ENCODE measurements at regions not wholly inside any gene's neighbourhood (a gene's known extent, or its start where the extent isn't known, plus 50 kb on each side); places are given as distances from the start of the nearest gene placed in this dataset.

DNA sequence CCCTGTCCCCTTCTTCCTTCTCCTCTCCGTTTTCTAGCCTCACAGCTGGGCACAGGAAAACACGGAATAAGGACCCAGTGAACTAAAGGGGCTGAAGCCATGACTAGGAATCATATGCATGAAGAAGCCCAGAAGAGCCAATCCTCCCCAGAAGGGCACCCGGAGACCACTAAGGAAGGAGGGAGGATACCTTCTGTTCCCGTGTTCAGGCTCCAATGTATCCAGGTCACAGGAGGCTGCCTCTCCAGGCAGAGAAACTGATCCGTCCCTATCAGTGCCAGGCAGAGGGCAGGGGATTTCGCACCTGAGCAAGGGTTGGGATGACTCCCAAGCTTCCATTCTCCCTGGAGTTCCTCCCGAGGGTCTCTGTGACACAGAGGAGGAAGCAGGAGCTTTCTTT is 246.6 kb downstream of the SNX10 start:
- no peaks in the 10 kb centered on the region for H3K9me3 ChIP-seq
- H3K4me3 ChIP-seq: no peak overlapping the region
- peaks cover 0 to 70% (median 0%) of the 10 kb centered on the region in 4 donors for H3K27me3 ChIP-seq
- no peaks in the 10 kb centered on the region for H3K4me1 ChIP-seq
- intact Hi-C loops (cut with DNase I): no loop called here
- TF ChIP-seq EP300 (IDR thresholded peaks at IDR 0.05): no peak
- TF ChIP-seq POLR2AphosphoS5 (IDR thresholded peaks at IDR 0.05): no peak
- TF ChIP-seq, protein P1, sequence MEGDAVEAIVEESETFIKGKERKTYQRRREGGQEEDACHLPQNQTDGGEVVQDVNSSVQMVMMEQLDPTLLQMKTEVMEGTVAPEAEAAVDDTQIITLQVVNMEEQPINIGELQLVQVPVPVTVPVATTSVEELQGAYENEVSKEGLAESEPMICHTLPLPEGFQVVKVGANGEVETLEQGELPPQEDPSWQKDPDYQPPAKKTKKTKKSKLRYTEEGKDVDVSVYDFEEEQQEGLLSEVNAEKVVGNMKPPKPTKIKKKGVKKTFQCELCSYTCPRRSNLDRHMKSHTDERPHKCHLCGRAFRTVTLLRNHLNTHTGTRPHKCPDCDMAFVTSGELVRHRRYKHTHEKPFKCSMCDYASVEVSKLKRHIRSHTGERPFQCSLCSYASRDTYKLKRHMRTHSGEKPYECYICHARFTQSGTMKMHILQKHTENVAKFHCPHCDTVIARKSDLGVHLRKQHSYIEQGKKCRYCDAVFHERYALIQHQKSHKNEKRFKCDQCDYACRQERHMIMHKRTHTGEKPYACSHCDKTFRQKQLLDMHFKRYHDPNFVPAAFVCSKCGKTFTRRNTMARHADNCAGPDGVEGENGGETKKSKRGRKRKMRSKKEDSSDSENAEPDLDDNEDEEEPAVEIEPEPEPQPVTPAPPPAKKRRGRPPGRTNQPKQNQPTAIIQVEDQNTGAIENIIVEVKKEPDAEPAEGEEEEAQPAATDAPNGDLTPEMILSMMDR (IDR thresholded peaks at IDR 0.05): no peak
- TF ChIP-seq POLR2A (IDR thresholded peaks at IDR 0.05; ENCODE audit: low read depth): no peak
- H3K36me3 ChIP-seq: no peaks in the 10 kb centered on the region
- 73% methylated on average over 7 of the region's 7 CpGs for WGBS
- DNase-seq (ENCODE audit: extremely low spot score): no peak
- no peak overlapping the region for H3K27ac ChIP-seq (replicated peaks in 1 of 4)

DNA sequence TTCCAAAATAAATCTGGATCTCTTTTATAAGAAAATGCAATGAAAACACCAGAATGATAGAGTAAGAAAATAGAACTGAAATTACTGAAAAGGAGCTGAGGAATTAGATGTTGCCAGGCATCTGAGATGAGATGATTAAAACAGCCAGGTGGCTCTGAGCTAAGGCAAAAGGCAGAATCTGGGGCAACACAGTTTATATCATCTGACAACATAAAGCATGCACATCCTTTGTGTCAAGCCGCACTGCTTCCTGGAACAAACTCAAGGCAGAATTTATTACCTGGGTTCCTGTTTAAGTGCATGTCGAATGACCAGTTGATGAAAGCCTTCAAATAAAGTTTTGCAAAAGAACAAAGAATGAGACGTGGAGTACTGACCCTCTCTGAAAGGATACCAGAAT is 247.0 kb downstream of the SNX10 start:
- TF ChIP-seq POLR2A (IDR thresholded peaks at IDR 0.05; ENCODE audit: low read depth) (no peak), EP300 (IDR thresholded peaks at IDR 0.05) (no peak), POLR2AphosphoS5 (IDR thresholded peaks at IDR 0.05) (no peak)
- TF ChIP-seq, protein P1 (IDR thresholded peaks at IDR 0.05): no peak
- intact Hi-C loops (cut with DNase I): no loop called here
- Histone ChIP-seq H3K4me3 (no peak overlapping the region), H3K36me3 (no peaks in the 10 kb centered on the region), H3K27ac (replicated peaks in 1 of 4) (no peak overlapping the region), H3K9me3 (no peaks in the 10 kb centered on the region), H3K27me3 (peaks cover 0 to 70% (median 0%) of the 10 kb centered on the region in 4 donors), H3K4me1 (no peaks in the 10 kb centered on the region)
- WGBS: 23% methylated on average over 3 of the region's 3 CpGs
- no peak for DNase-seq (ENCODE audit: extremely low spot score)

DNA sequence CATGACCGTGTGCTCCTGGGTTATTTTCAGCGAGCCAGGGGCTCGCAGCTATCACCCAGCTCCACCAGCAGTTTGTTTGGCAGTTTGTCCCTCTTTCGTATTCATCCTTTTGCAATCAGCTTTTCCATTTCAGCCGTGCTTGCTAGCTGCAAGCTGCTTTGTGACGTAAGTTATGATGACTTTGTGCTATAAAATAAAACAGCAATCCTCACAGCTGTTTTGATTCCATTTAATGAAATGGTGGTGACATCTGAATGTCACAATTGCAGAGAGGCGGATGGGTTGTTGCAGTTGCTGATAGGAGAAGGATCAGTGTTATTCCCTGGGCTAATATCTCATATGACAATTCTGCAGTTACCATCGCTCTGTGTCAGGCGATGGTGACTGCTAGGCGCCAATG is 251.7 kb downstream of the SNX10 start:
- no peak overlapping the region for H3K4me3 ChIP-seq
- WGBS: 62% methylated on average over 10 of the region's 10 CpGs

DNA sequence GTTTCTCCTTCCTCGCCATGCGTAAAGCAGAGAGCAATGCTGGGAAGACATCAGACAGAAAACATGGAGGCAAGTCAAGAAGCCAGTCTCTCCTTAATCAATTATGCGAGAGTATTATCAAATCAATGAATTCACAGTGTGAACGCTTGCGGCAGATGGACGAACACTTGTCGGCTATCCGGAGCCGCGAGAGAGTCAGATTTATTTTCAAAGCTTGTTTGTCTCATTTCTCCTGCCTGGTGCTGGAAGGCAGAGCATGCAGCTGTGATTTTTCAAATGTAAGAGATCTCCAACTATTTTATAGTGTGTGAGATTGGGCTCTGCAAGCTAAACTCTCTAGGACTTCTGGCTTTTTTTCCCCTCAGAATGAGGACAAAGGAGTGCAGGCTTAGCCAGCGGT is 252.3 kb downstream of the SNX10 start:
- intact Hi-C loops (cut with DNase I): no loop called here
- no peak for DNase-seq (ENCODE audit: extremely low spot score)
- H3K36me3 ChIP-seq: no peaks in the 10 kb centered on the region
- H3K4me3 ChIP-seq: no peak overlapping the region
- TF ChIP-seq EP300 (IDR thresholded peaks at IDR 0.05) (no peak), POLR2A (IDR thresholded peaks at IDR 0.05; ENCODE audit: low read depth) (no peak), POLR2AphosphoS5 (IDR thresholded peaks at IDR 0.05) (no peak)
- TF ChIP-seq, protein P1 (IDR thresholded peaks at IDR 0.05): no peak
- peaks cover 0 to 39% (median 0%) of the 10 kb centered on the region in 4 donors for H3K27me3 ChIP-seq
- H3K9me3 ChIP-seq: peaks cover 0 to 5% (median 0%) of the 10 kb centered on the region in 4 donors
- no peak overlapping the region for H3K27ac ChIP-seq (replicated peaks in 1 of 4)
- 78% methylated on average over 11 of the region's 11 CpGs for WGBS
- no peaks in the 10 kb centered on the region for H3K4me1 ChIP-seq

More for the DNA sequence above, 251.7 kb downstream of the SNX10 start:
- TF ChIP-seq, protein P1 (IDR thresholded peaks at IDR 0.05): no peak
- TF ChIP-seq EP300 (IDR thresholded peaks at IDR 0.05) (no peak), POLR2AphosphoS5 (IDR thresholded peaks at IDR 0.05) (no peak)
- intact Hi-C loops (cut with DNase I): no loop called here
- H3K27me3 ChIP-seq: peaks cover 0 to 45% (median 0%) of the 10 kb centered on the region in 4 donors
- no peaks in the 10 kb centered on the region for H3K36me3 ChIP-seq
- H3K4me1 ChIP-seq: no peaks in the 10 kb centered on the region
- no peak for DNase-seq (ENCODE audit: extremely low spot score)
- H3K9me3 ChIP-seq: peaks cover 0 to 5% (median 0%) of the 10 kb centered on the region in 4 donors
- H3K27ac ChIP-seq (replicated peaks in 1 of 4): no peak overlapping the region

DNA sequence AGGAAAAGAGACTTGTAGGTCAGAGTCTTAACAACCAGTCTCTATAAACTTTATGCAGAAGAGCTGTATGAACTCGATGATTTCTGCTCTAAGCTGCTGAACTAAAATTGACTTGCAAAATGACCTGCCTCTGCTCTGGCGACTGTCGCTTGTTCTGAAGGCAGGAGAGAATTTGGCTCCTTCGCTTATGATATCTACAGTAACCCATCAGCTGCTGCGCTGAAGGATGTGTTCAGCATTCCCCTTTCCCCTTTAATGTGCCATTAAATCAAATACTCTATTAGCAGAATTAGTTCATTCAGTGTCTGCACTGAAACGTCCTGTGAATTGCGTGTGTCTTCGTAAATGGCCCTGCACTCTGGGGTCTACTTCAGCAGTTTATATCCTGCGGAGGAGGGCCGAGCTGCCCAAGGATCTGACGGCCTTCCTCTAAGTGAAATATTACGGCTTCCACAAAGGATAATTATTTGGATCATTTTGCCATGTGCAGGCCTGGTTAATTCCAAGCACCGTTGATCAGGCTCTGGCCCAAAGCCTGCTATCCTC is 254.9 kb downstream of the SNX10 start:
- Histone ChIP-seq H3K27ac (replicated peaks in 1 of 4) (no peak overlapping the region), H3K4me3 (no peak overlapping the region), H3K9me3 (peaks cover 0 to 5% (median 0%) of the 10 kb centered on the region in 4 donors), H3K4me1 (no peaks in the 10 kb centered on the region), H3K27me3 (peaks cover 0 to 39% (median 0%) of the 10 kb centered on the region in 4 donors), H3K36me3 (no peaks in the 10 kb centered on the region)
- WGBS: 85% methylated on average over 13 of the region's 13 CpGs
- DNase-seq (ENCODE audit: extremely low spot score): no peak
- no peak for TF ChIP-seq EP300 (IDR thresholded peaks at IDR 0.05)
- no peak for TF ChIP-seq POLR2A (IDR thresholded peaks at IDR 0.05; ENCODE audit: low read depth)
- TF ChIP-seq POLR2AphosphoS5 (IDR thresholded peaks at IDR 0.05): no peak
- TF ChIP-seq, protein P1 (IDR thresholded peaks at IDR 0.05): no peak
- intact Hi-C loops (cut with DNase I): no loop called here

Data from esophagus muscularis mucosa (tissue), 4 donors.